ACC112 (cell line): ENCODE measurements at regions not wholly inside any gene's neighbourhood (a gene's known extent, or its start where the extent isn't known, plus 50 kb on each side); places are given as distances from the start of the nearest gene placed in this dataset.
"Not testable (repeated sequence)": the region's sequence is repeated elsewhere in the genome, so short reads cannot be mapped to it uniquely, and the experiment has no call there.

Source experiments
- H2AFZ ChIP-seq: fragments of 200-600 bp; sonication (generic); one replicate; pipeline ENCODE4 v1.6.0; 2017; ENCODE audit warnings: antibody characterized with exemption, low read length; ENCODE audit not compliant: unreplicated experiment
- H3K27ac ChIP-seq: fragments of 200-600 bp; sonication (generic); 2 replicates; pipeline ENCODE4 v1.5.1; 2014; ENCODE audit warnings: low read depth, mild to moderate bottlenecking, antibody characterized with exemption, low read length, moderate library complexity
- H3K27me3 ChIP-seq: fragments of 200-600 bp; sonication (generic); 2 replicates; pipeline ENCODE4 v1.6.1; 2014; ENCODE audit warnings: mild to moderate bottlenecking, antibody characterized with exemption, low read length, moderate library complexity, mixed read lengths; ENCODE audit not compliant: insufficient read depth
- H3K36me3 ChIP-seq: fragments of 200-600 bp; sonication (generic); 2 replicates; pipeline ENCODE4 v1.6.1; 2016; ENCODE audit warnings: mild to moderate bottlenecking, antibody characterized with exemption, low read length, moderate library complexity, mixed read lengths; ENCODE audit not compliant: insufficient read depth
- H3K4me1 ChIP-seq: fragments of 200-600 bp; sonication (generic); one replicate; pipeline ENCODE4 v1.6.1; 2016; ENCODE audit warnings: low read length, mixed read lengths; ENCODE audit not compliant: insufficient read depth, unreplicated experiment, control insufficient read depth
- H3K4me3 ChIP-seq: fragments of 200-600 bp; sonication (generic); 2 replicates; pipeline ENCODE4 v1.5.1; 2014; ENCODE audit warnings: mild to moderate bottlenecking, low read depth, low read length
- H3K79me2 ChIP-seq: fragments of 200-600 bp; sonication (generic); one replicate; pipeline ENCODE4 v1.6.0; 2016; ENCODE audit warnings: low read length; ENCODE audit not compliant: control insufficient read depth, unreplicated experiment, insufficient read depth

GRCh38 chr2:45112750-45113149 is 103.5 kb upstream of the SIX2 start:
- H2AFZ ChIP-seq: no peak overlapping the region
- no peak overlapping the region for H3K27ac ChIP-seq
- no peak overlapping the region for H3K4me3 ChIP-seq
- H3K27me3 ChIP-seq: no peaks in the 10 kb centered on the region
- no peaks in the 10 kb centered on the region for H3K36me3 ChIP-seq
- no peaks in the 10 kb centered on the region for H3K79me2 ChIP-seq
- H3K4me1 ChIP-seq: no peaks in the 10 kb centered on the region

GRCh38 chr2:45105050-45105582 is 95.9 kb upstream of the SIX2 start:
- Histone ChIP-seq H3K4me3 (no peak overlapping the region), H3K27ac (no peak overlapping the region), H3K4me1 (peaks cover 3% of the 10 kb centered on the region), H3K27me3 (no peaks in the 10 kb centered on the region), H3K36me3 (no peaks in the 10 kb centered on the region), H3K79me2 (no peaks in the 10 kb centered on the region), H2AFZ (no peak overlapping the region)

- no peaks in the 10 kb centered on the region for H3K27me3 ChIP-seq
- no peak overlapping the region for H2AFZ ChIP-seq
- no peaks in the 10 kb centered on the region for H3K79me2 ChIP-seq
- peaks cover 3% of the 10 kb centered on the region for H3K4me1 ChIP-seq
- H3K27ac ChIP-seq: no peak overlapping the region
- H3K36me3 ChIP-seq: no peaks in the 10 kb centered on the region
- no peak overlapping the region for H3K4me3 ChIP-seq
Measured at GRCh38 chr2:45104429-45104828, 95.2 kb upstream of the SIX2 start.

- Histone ChIP-seq H3K27ac (no peak overlapping the region), H3K36me3 (no peaks in the 10 kb centered on the region), H2AFZ (no peak overlapping the region), H3K79me2 (no peaks in the 10 kb centered on the region), H3K4me3 (no peak overlapping the region), H3K4me1 (peaks cover 3% of the 10 kb centered on the region), H3K27me3 (no peaks in the 10 kb centered on the region)
Measured at GRCh38 chr2:45103351-45104345, 94.4 kb upstream of the SIX2 start.

- Histone ChIP-seq H3K36me3 (no peaks in the 10 kb centered on the region), H3K27ac (no peak overlapping the region), H3K79me2 (no peaks in the 10 kb centered on the region), H3K4me1 (peaks cover 3% of the 10 kb centered on the region), H3K27me3 (no peaks in the 10 kb centered on the region), H2AFZ (no peak overlapping the region), H3K4me3 (no peak overlapping the region)
Measured at GRCh38 chr2:45102579-45103117, 93.4 kb upstream of the SIX2 start.

GRCh38 chr2:45102141-45102540 is 92.9 kb upstream of the SIX2 start:
- H3K27me3 ChIP-seq: no peaks in the 10 kb centered on the region
- no peaks in the 10 kb centered on the region for H3K79me2 ChIP-seq
- H3K36me3 ChIP-seq: no peaks in the 10 kb centered on the region
- H3K27ac ChIP-seq: no peak overlapping the region
- H3K4me3 ChIP-seq: no peak overlapping the region
- no peak overlapping the region for H2AFZ ChIP-seq
- H3K4me1 ChIP-seq: peaks cover 3% of the 10 kb centered on the region

GRCh38 chr2:45096996-45097395 is 87.7 kb upstream of the SIX2 start:
- Histone ChIP-seq H3K4me1 (no peaks in the 10 kb centered on the region), H3K27ac (no peak overlapping the region), H3K36me3 (no peaks in the 10 kb centered on the region), H2AFZ (no peak overlapping the region), H3K79me2 (no peaks in the 10 kb centered on the region), H3K27me3 (no peaks in the 10 kb centered on the region), H3K4me3 (no peak overlapping the region)

GRCh38 chr2:45096038-45096437 is 86.8 kb upstream of the SIX2 start:
- H3K36me3 ChIP-seq: not testable (repeated sequence)

GRCh38 chr2:45093663-45094062 is 84.4 kb upstream of the SIX2 start:
- Histone ChIP-seq H2AFZ (no peak overlapping the region), H3K79me2 (no peaks in the 10 kb centered on the region), H3K36me3 (no peaks in the 10 kb centered on the region), H3K4me1 (no peaks in the 10 kb centered on the region), H3K27me3 (no peaks in the 10 kb centered on the region), H3K27ac (no peak overlapping the region), H3K4me3 (no peak overlapping the region)

More at GRCh38 chr2:45096038-45096437, 86.8 kb upstream of the SIX2 start:
- H3K79me2 ChIP-seq, H2AFZ ChIP-seq, H3K4me3 ChIP-seq, H3K27ac ChIP-seq, H3K4me1 ChIP-seq, H3K27me3 ChIP-seq: not testable (repeated sequence)

- H3K27me3 ChIP-seq: no peaks in the 10 kb centered on the region
- H3K4me3 ChIP-seq: no peak overlapping the region
- H3K36me3 ChIP-seq: no peaks in the 10 kb centered on the region
- H2AFZ ChIP-seq: no peak overlapping the region
- H3K4me1 ChIP-seq: no peaks in the 10 kb centered on the region
- no peaks in the 10 kb centered on the region for H3K79me2 ChIP-seq
- H3K27ac ChIP-seq: no peak overlapping the region
Measured at GRCh38 chr2:45093181-45093580, 83.9 kb upstream of the SIX2 start.
